ENCODE measurements at regions not wholly inside any gene's neighbourhood (a gene's known extent, or its start where the extent isn't known, plus 50 kb on each side); places are given as distances from the start of the nearest gene placed in this dataset.
"Not testable (repeated sequence)": the region's sequence is repeated elsewhere in the genome, so short reads cannot be mapped to it uniquely, and the experiment has no call there.

GRCh38 chr6:55943329-55943728, 67.9 kb upstream of the BMP5 start:
- no peak for TF ChIP-seq CTCF (conservative IDR thresholded peaks at IDR 0.05; ENCODE audit: low read depth, low read length)
- H3K4me3 ChIP-seq (ENCODE audit: low read depth, low read length), result no peak overlapping the region
- peak; percentile 70 for DNase-seq (ENCODE audit: low read depth)

GRCh38 chr6:55941702-55942101, 66.3 kb upstream of the BMP5 start:
- H3K4me3 ChIP-seq (ENCODE audit: low read depth, low read length), result no peak overlapping the region
- DNase-seq (ENCODE audit: low read depth), result peak; percentile 70
- TF ChIP-seq CTCF (conservative IDR thresholded peaks at IDR 0.05; ENCODE audit: low read depth, low read length), result peak; percentile 59

- DNase-seq (ENCODE audit: low read depth), result no peak
- TF ChIP-seq CTCF (conservative IDR thresholded peaks at IDR 0.05; ENCODE audit: low read depth, low read length), result no peak
- H3K4me3 ChIP-seq (ENCODE audit: low read depth, low read length), result no peak overlapping the region
Observed at GRCh38 chr6:55937951-55938690, 62.7 kb upstream of the BMP5 start.

GRCh38 chr6:55937261-55937947, 62.0 kb upstream of the BMP5 start:
- no peak for TF ChIP-seq CTCF (conservative IDR thresholded peaks at IDR 0.05; ENCODE audit: low read depth, low read length)
- no peak overlapping the region for H3K4me3 ChIP-seq (ENCODE audit: low read depth, low read length)
- DNase-seq (ENCODE audit: low read depth), result no peak

GRCh38 chr6:55931101-55931500, 55.7 kb upstream of the BMP5 start:
- H3K4me3 ChIP-seq (ENCODE audit: low read depth, low read length), result no peak overlapping the region
- no peak for DNase-seq (ENCODE audit: low read depth)
- no peak for TF ChIP-seq CTCF (conservative IDR thresholded peaks at IDR 0.05; ENCODE audit: low read depth, low read length)

GRCh38 chr6:55927713-55928112, 52.3 kb upstream of the BMP5 start:
- DNase-seq (ENCODE audit: low read depth), result not testable (repeated sequence)

GRCh38 chr6:55925292-55925691, 49.9 kb upstream of the BMP5 start:
- TF ChIP-seq CTCF (conservative IDR thresholded peaks at IDR 0.05; ENCODE audit: low read depth, low read length), result no peak
- no peak overlapping the region for H3K4me3 ChIP-seq (ENCODE audit: low read depth, low read length)
- peak; percentile 83 for DNase-seq (ENCODE audit: low read depth)

More at GRCh38 chr6:55927713-55928112, 52.3 kb upstream of the BMP5 start:
- H3K4me3 ChIP-seq (ENCODE audit: low read depth, low read length), result not testable (repeated sequence)
